Lung (tissue), 11 donors: ENCODE measurements at regions not wholly inside any gene's neighbourhood (a gene's known extent, or its start where the extent isn't known, plus 50 kb on each side); places are given as distances from the start of the nearest gene placed in this dataset.

Experiments used
- ATAC-seq: fragments of 200-7000 bp; cut with Tn5 transposase; one replicate; pipeline ENCODE4 v1.9.1; 2020; ENCODE audit warnings: moderate number of reproducible peaks; ENCODE audit not compliant: insufficient read depth, low FRiP score
- DNase-seq, 3 donors: peaks; one replicate each; pipeline ENCODE4 v3.0.0-alpha.2; 2013 to 2017
- H3K27ac ChIP-seq, 2 donors: one replicate each; pipeline ENCODE4 v1.5.1; 2013; ENCODE audit warnings: mild to moderate bottlenecking in 2 of 2, moderate library complexity in 2 of 2, control low read depth in 1 of 2, inconsistent platforms in 1 of 2, low read depth in 1 of 2, low read length in 1 of 2
- H3K27me3 ChIP-seq, 3 donors: one replicate each; pipeline ENCODE4 v1.5.1; 2013; ENCODE audit warnings: low read length in 2 of 3; ENCODE audit not compliant: control insufficient read depth in 3 of 3, insufficient read depth in 3 of 3
- H3K36me3 ChIP-seq, 4 donors: one replicate each; pipeline ENCODE4 v1.5.1; 2013; ENCODE audit warnings: low read length in 4 of 4, mild to moderate bottlenecking in 1 of 4, moderate library complexity in 1 of 4; ENCODE audit not compliant: control insufficient read depth in 4 of 4, insufficient read depth in 4 of 4
- H3K4me1 ChIP-seq, 5 donors: one replicate each; pipeline ENCODE4 v1.5.1; 2013; ENCODE audit warnings: low read length in 5 of 5, mild to moderate bottlenecking in 2 of 5, moderate library complexity in 1 of 5; ENCODE audit not compliant: control insufficient read depth in 5 of 5, insufficient read depth in 5 of 5
- H3K4me3 ChIP-seq: one replicate; pipeline ENCODE4 v1.5.1; 2013; ENCODE audit warnings: mild to moderate bottlenecking, control low read depth, moderate library complexity
- H3K9ac ChIP-seq, 2 donors: one replicate each; pipeline ENCODE4 v1.5.1; 2013; ENCODE audit warnings: low read length in 2 of 2, control low read depth in 1 of 2; ENCODE audit not compliant: insufficient read depth in 1 of 2
- H3K9me3 ChIP-seq, 4 donors: one replicate each; pipeline ENCODE4 v1.5.1; 2013; ENCODE audit warnings: low read length in 3 of 4, mild to moderate bottlenecking in 1 of 4, moderate library complexity in 1 of 4; ENCODE audit not compliant: control insufficient read depth in 4 of 4, insufficient read depth in 3 of 4
- WGBS, 2 donors: extraction: QIAGEN DNeasy Blood & Tissue Kit; methylation state at CpG; one replicate each; pipeline ENCODE4 v1.1.7; 2013; 5-methylcytosine and 5-hydroxymethylcytosine counted together
- TF ChIP-seq, protein P1 (sequence below): IDR thresholded peaks from 2 replicates; pipeline ENCODE4 v1.5.1; 2012; ENCODE audit warnings: mild to moderate bottlenecking; ENCODE audit errors: control extremely low read depth, extremely low read depth
- donor health status: control.
- donor health status: control.
- donor health status: Bipolar disorder and iron deficiency.
- donor health status: healthy.
- donor health status: DM: yes; HTN: yes; CAD: no.

DNA sequence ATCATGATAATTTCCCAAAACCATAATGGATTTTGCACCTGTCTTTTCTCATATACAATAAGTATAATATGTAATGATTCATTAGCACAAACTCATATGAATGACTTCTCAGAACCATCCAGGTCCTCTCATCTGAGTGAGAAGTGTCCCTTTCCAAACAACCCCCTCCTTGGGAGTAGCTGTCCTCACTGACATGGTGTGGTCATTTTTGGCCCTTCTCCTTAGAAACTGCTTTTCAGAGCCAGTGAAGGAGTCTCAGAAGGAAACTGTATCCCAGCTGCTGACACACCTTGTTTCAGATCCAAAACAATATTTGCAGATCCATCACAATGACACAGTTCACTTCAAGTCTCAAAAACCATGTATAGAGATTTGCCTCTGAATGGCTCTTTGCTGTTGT is 95.5 kb downstream of the MIS18A start:
- peaks cover 0 to 3% (median 0%) of the 10 kb centered on the region in 4 donors for H3K9me3 ChIP-seq
- no peak overlapping the region for H3K9ac ChIP-seq
- no peaks in the 10 kb centered on the region for H3K36me3 ChIP-seq
- H3K27ac ChIP-seq = no peak overlapping the region
- DNase-seq (no peak), ATAC-seq (no peak)
- TF ChIP-seq, protein P1, sequence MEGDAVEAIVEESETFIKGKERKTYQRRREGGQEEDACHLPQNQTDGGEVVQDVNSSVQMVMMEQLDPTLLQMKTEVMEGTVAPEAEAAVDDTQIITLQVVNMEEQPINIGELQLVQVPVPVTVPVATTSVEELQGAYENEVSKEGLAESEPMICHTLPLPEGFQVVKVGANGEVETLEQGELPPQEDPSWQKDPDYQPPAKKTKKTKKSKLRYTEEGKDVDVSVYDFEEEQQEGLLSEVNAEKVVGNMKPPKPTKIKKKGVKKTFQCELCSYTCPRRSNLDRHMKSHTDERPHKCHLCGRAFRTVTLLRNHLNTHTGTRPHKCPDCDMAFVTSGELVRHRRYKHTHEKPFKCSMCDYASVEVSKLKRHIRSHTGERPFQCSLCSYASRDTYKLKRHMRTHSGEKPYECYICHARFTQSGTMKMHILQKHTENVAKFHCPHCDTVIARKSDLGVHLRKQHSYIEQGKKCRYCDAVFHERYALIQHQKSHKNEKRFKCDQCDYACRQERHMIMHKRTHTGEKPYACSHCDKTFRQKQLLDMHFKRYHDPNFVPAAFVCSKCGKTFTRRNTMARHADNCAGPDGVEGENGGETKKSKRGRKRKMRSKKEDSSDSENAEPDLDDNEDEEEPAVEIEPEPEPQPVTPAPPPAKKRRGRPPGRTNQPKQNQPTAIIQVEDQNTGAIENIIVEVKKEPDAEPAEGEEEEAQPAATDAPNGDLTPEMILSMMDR = no peak
- H3K4me3 ChIP-seq = no peak overlapping the region
- H3K27me3 ChIP-seq = peaks cover 0 to 5% (median 0%) of the 10 kb centered on the region in 3 donors
- no peaks in the 10 kb centered on the region for H3K4me1 ChIP-seq

GRCh38 chr21:32182449-32182848 is 96.4 kb downstream of the MIS18A start:
- no peak overlapping the region for H3K27ac ChIP-seq
- no peaks in the 10 kb centered on the region for H3K36me3 ChIP-seq
- 80 to 87% methylated on average over 5 of the region's 5 CpGs for WGBS, 2 donors
- H3K4me3 ChIP-seq = no peak overlapping the region
- DNase-seq = no peak
- ATAC-seq = no peak
- peaks cover 0 to 5% (median 0%) of the 10 kb centered on the region in 3 donors for H3K27me3 ChIP-seq
- peaks cover 0 to 3% (median 0%) of the 10 kb centered on the region in 4 donors for H3K9me3 ChIP-seq
- H3K9ac ChIP-seq = no peak overlapping the region
- TF ChIP-seq, protein P1 = no peak
- no peaks in the 10 kb centered on the region for H3K4me1 ChIP-seq

- WGBS, 2 donors = 80 to 94% methylated on average over 1 of the region's 1 CpG
- Histone ChIP-seq H3K27ac (no peak overlapping the region), H3K27me3 (peaks cover 0 to 5% (median 0%) of the 10 kb centered on the region in 3 donors), H3K9ac (no peak overlapping the region), H3K36me3 (no peaks in the 10 kb centered on the region), H3K4me3 (no peak overlapping the region), H3K4me1 (no peaks in the 10 kb centered on the region), H3K9me3 (peaks cover 0 to 3% (median 0%) of the 10 kb centered on the region in 4 donors)
- DNase-seq = no peak
- no peak for ATAC-seq
- TF ChIP-seq, protein P1 = no peak
These were observed 97.4 kb downstream of the MIS18A start for GRCh38 chr21:32181457-32181856.

DNA sequence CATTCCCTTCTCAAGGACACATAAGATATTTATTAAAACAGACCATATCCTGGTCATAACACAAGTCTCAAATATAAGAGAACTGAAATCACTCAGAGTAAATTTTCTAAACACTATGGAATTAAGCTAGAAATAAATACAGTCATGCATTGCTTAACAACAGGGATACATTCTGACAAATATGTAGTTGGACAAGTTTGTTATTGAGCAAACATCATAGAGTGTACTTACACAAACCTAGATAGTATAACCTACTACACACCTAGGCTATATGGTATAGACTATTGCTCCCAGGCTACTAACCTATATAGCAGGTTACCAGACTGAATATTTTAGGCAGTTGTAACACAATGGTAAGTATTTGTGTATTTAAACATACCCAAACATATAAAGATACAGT is 104.0 kb downstream of the MIS18A start:
- H3K4me1 ChIP-seq = peaks cover 0 to 7% (median 0%) of the 10 kb centered on the region in 5 donors

More for the DNA sequence above, 104.0 kb downstream of the MIS18A start:
- H3K9me3 ChIP-seq = no peaks in the 10 kb centered on the region
- no peaks in the 10 kb centered on the region for H3K36me3 ChIP-seq
- no peak overlapping the region for H3K9ac ChIP-seq
- DNase-seq (no peak), ATAC-seq (no peak)
- no peaks in the 10 kb centered on the region for H3K27me3 ChIP-seq
- no peak overlapping the region for H3K27ac ChIP-seq
- H3K4me3 ChIP-seq = no peak overlapping the region
- TF ChIP-seq, protein P1 = no peak
